HepG2 (cell line): ENCODE measurements at regions not wholly inside any gene's neighbourhood (a gene's known extent, or its start where the extent isn't known, plus 50 kb on each side); places are given as distances from the start of the nearest gene placed in this dataset.

Source experiments
- ATAC-seq: fragments of 200-7000 bp; cut with Tn5 transposase; 3 replicates; pipeline ENCODE4 v1.9.1; 2020; ENCODE audit warnings: mild to moderate bottlenecking, moderate library complexity
- BruUV-seq: library from RNA; stranded (reverse); fragments of 400-500 nt; replicated peaks from 2 replicates; lab custom pipeline; 2021; lab: Mats Ljungman, UMichigan
- CTCF ChIA-PET: fragments of 300-600 bp; formaldehyde crosslinking; extraction: SDS; loops from one replicate; lab custom pipeline; 2021; ENCODE audit warnings: low total read pairs, inconsistent platforms, low intra/inter-chr PET ratio; lab: Yijun Ruan, JAX
- POLR2A ChIA-PET: fragments of 350-600 bp; sonication (Branson Sonifier 250); formaldehyde crosslinking; loops from one replicate; lab custom pipeline; 2020; ENCODE audit warnings: antibody characterized with exemption, inconsistent platforms; lab: Yijun Ruan, JAX
- DNase-seq: peaks from one replicate; pipeline ENCODE4 v3.0.0-alpha.2; 2015; ENCODE audit warnings: low spot score
- FAIRE-seq: peaks from 3 replicates; lab custom pipeline; 2011; peaks lifted over from hg19 to GRCh38; lab: Jason Lieb, UNC
- H2AFZ ChIP-seq: one replicate; pipeline ENCODE4 v1.6.1; 2011; ENCODE audit warnings: low read length, inconsistent platforms
- H3K27ac ChIP-seq: fragments of 300-600 bp; 3 replicates; pipeline ENCODE4 v1.8.0; 2011; ENCODE audit warnings: mixed run types, mild to moderate bottlenecking, mixed read lengths, low read length, inconsistent platforms; ENCODE audit not compliant: insufficient read depth; ENCODE audit errors: extremely low read length
- H3K27me3 ChIP-seq, 2 experiments: fragments of 200-600 bp in 1 of 2; 2 replicates in 1 of 2; 3 replicates in 1 of 2; pipeline versions ENCODE4 v1.6.0 to v1.8.0; 2011; ENCODE audit warnings: low read length in 2 of 2, mild to moderate bottlenecking in 2 of 2, moderate library complexity in 2 of 2, inconsistent platforms in 1 of 2; ENCODE audit not compliant: insufficient read depth in 2 of 2, control insufficient read depth in 1 of 2
- H3K36me3 ChIP-seq, 2 experiments: fragments of 200-600 bp in 1 of 2; replicated peaks in 1 of 2; 2 replicates in 1 of 2; 3 replicates in 1 of 2; pipeline versions ENCODE4 v1.5.1 to v1.8.0; 2011; ENCODE audit warnings: low read length in 2 of 2, inconsistent platforms in 1 of 2; ENCODE audit not compliant: insufficient read depth in 2 of 2, control insufficient read depth in 1 of 2
- H3K4me1 ChIP-seq: 2 replicates; pipeline ENCODE4 v1.5.1; 2012; ENCODE audit warnings: low read length, inconsistent platforms; ENCODE audit not compliant: insufficient read depth
- H3K4me2 ChIP-seq: 2 replicates; pipeline ENCODE4 v1.6.0; 2011; ENCODE audit warnings: low read depth, low read length, inconsistent platforms
- H3K4me3 ChIP-seq, 3 experiments: fragments of 200-600 bp in 1 of 3; sonication (generic), shearing (Covaris generic) in 1 of 3; replicated peaks in 1 of 3; 2 replicates each; pipeline ENCODE4 v1.5.1; 2011 to 2016; ENCODE audit warnings: low read length in 3 of 3, inconsistent platforms in 2 of 3, low read depth in 2 of 3, mild to moderate bottlenecking in 2 of 3, control low read depth in 1 of 3, mixed read lengths in 1 of 3; ENCODE audit not compliant: insufficient read depth in 1 of 3
- H3K79me2 ChIP-seq: one replicate; pipeline ENCODE4 v1.6.1; 2011; ENCODE audit warnings: low read length, inconsistent platforms; ENCODE audit not compliant: insufficient read depth
- H3K9ac ChIP-seq: 2 replicates; pipeline ENCODE4 v1.6.0; 2011; ENCODE audit warnings: mild to moderate bottlenecking, low read depth, low read length, inconsistent platforms; ENCODE audit not compliant: insufficient read depth
- H3K9me3 ChIP-seq: 2 replicates; pipeline ENCODE4 v1.5.1; 2012; ENCODE audit warnings: mild to moderate bottlenecking, low read length
- H4K20me1 ChIP-seq: 2 replicates; pipeline ENCODE4 v1.6.0; 2011; ENCODE audit warnings: inconsistent platforms, mild to moderate bottlenecking, low read length, moderate library complexity; ENCODE audit not compliant: insufficient read depth
- FOXA3 ChIP-seq: IDR thresholded peaks from 2 replicates; pipeline ENCODE4 v1.6.1; 2016; ENCODE audit warnings: missing genetic modification reagents, missing compliant biosample characterization
- KMT2B ChIP-seq: IDR thresholded peaks from 2 replicates; pipeline ENCODE4 v1.6.1; 2016; ENCODE audit warnings: missing genetic modification reagents, missing compliant biosample characterization
- LCORL ChIP-seq, 2 experiments: fragments of 450-650 bp in 1 of 2; sonication (generic) in 1 of 2; formaldehyde crosslinking in 1 of 2; IDR thresholded peaks; 2 replicates each; pipeline versions ENCODE4 v1.5.0 to v1.6.1; 2017 to 2020; ENCODE audit warnings: antibody characterized with exemption in 1 of 2, missing genetic modification reagents in 1 of 2
- MYC ChIP-seq: sonication (generic); formaldehyde crosslinking; IDR thresholded peaks from 2 replicates; pipeline ENCODE4 v1.9.0; 2021; ENCODE audit warnings: missing genetic modification reagents, borderline replicate concordance
- NCOA2 ChIP-seq: sonication (generic); formaldehyde crosslinking; IDR thresholded peaks from 2 replicates; pipeline ENCODE4 v1.8.0; 2022; ENCODE audit warnings: inconsistent platforms
- RFXANK ChIP-seq: IDR thresholded peaks from 2 replicates; pipeline ENCODE4 v1.6.1; 2016
- ZKSCAN1 ChIP-seq: fragments of 150-350 bp; IDR thresholded peaks from 2 replicates; pipeline ENCODE4 v1.6.1; 2014; ENCODE audit warnings: low read length
- ZNF292 ChIP-seq: sonication (generic); formaldehyde crosslinking; IDR thresholded peaks from 2 replicates; pipeline ENCODE4 v1.8.1; 2022; ENCODE audit warnings: mild to moderate bottlenecking, low read depth, missing genetic modification reagents, borderline replicate concordance
- ZNF382 ChIP-seq: sonication (generic); formaldehyde crosslinking; IDR thresholded peaks from 2 replicates; pipeline ENCODE4 v1.5.0; 2020; ENCODE audit warnings: missing genetic modification reagents, mild to moderate bottlenecking, borderline replicate concordance
- ZNF652 ChIP-seq: IDR thresholded peaks from 2 replicates; pipeline ENCODE4 v1.6.1; 2016; ENCODE audit warnings: low read depth, borderline replicate concordance
- ZNF672 ChIP-seq: sonication (generic); formaldehyde crosslinking; IDR thresholded peaks from 2 replicates; pipeline ENCODE4 v1.8.1; 2022; ENCODE audit warnings: missing genetic modification reagents
- ZNF816 ChIP-seq: sonication (generic); formaldehyde crosslinking; IDR thresholded peaks from 2 replicates; pipeline ENCODE4 v1.8.0; 2022; ENCODE audit warnings: missing genetic modification reagents, mild to moderate bottlenecking, borderline replicate concordance
- WGBS: methylation state at CpG from one replicate; pipeline ENCODE4 v1.1.6; 2017; ENCODE audit warnings: low lambda C conversion rate; 5-methylcytosine and 5-hydroxymethylcytosine counted together
- in situ Hi-C: cut with HindIII; loops from 2 replicates; pipeline ENCODE4 v1.10.0; 2017; ENCODE audit warnings: low pct_unique_long_range_greater_than_20kb; ENCODE audit not compliant: extremely low pct_ligation_motif_present
- intact Hi-C: fragments of 100-400 bp; cut with micrococcal nuclease; formaldehyde crosslinking; loops from one replicate; pipeline ENCODE4 v1.10.0; 2022; ENCODE audit not compliant: unreplicated experiment
- TF ChIP-seq, protein P1 (sequence below): sonication (generic); formaldehyde crosslinking; IDR thresholded peaks from 2 replicates; pipeline ENCODE4 v1.5.1; 2020; ENCODE audit warnings: missing genetic modification reagents, mild to moderate bottlenecking, borderline replicate concordance
- TF ChIP-seq, protein P2 (sequence below): sonication (generic); formaldehyde crosslinking; IDR thresholded peaks from 2 replicates; pipeline ENCODE4 v1.5.0; 2020; ENCODE audit warnings: mild to moderate bottlenecking, missing genetic modification reagents

- no peak for TF ChIP-seq ZNF672
- TF ChIP-seq, protein P1, sequence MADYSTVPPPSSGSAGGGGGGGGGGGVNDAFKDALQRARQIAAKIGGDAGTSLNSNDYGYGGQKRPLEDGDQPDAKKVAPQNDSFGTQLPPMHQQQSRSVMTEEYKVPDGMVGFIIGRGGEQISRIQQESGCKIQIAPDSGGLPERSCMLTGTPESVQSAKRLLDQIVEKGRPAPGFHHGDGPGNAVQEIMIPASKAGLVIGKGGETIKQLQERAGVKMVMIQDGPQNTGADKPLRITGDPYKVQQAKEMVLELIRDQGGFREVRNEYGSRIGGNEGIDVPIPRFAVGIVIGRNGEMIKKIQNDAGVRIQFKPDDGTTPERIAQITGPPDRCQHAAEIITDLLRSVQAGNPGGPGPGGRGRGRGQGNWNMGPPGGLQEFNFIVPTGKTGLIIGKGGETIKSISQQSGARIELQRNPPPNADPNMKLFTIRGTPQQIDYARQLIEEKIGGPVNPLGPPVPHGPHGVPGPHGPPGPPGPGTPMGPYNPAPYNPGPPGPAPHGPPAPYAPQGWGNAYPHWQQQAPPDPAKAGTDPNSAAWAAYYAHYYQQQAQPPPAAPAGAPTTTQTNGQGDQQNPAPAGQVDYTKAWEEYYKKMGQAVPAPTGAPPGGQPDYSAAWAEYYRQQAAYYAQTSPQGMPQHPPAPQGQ (CRISPR knock-in tag), result no peak
- TF ChIP-seq ZNF292 (CRISPR knock-in tag), result no peak
- TF ChIP-seq LCORL (IDR thresholded peaks at IDR 0.05), result no peak
- no peak for TF ChIP-seq LCORL (CRISPR knock-in tag; IDR thresholded peaks at IDR 0.05)
- TF ChIP-seq ZNF652 (CRISPR knock-in tag), result no peak
- no peak for TF ChIP-seq FOXA3 (CRISPR knock-in tag)
- no peak for TF ChIP-seq RFXANK (CRISPR knock-in tag)
- TF ChIP-seq ZKSCAN1, result no peak
- TF ChIP-seq, all 625 proteins: peak for 0
Measured at GRCh38 chrX:25527156-25527555, 511.4 kb upstream of the ARX start (continued).

- TF ChIP-seq, protein P2, sequence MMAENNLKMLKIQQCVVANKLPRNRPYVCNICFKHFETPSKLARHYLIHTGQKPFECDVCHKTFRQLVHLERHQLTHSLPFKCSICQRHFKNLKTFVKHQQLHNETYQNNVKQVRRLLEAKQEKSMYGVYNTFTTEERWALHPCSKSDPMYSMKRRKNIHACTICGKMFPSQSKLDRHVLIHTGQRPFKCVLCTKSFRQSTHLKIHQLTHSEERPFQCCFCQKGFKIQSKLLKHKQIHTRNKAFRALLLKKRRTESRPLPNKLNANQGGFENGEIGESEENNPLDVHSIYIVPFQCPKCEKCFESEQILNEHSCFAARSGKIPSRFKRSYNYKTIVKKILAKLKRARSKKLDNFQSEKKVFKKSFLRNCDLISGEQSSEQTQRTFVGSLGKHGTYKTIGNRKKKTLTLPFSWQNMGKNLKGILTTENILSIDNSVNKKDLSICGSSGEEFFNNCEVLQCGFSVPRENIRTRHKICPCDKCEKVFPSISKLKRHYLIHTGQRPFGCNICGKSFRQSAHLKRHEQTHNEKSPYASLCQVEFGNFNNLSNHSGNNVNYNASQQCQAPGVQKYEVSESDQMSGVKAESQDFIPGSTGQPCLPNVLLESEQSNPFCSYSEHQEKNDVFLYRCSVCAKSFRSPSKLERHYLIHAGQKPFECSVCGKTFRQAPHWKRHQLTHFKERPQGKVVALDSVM (CRISPR knock-in tag), result no peak
- no peak for TF ChIP-seq KMT2B (CRISPR knock-in tag)
- no peak for TF ChIP-seq NCOA2
- TF ChIP-seq MYC, result no peak
- no peak for TF ChIP-seq ZNF816 (CRISPR knock-in tag)
- TF ChIP-seq ZNF382 (CRISPR knock-in tag), result no peak
- TF ChIP-seq, all 625 proteins: peak for 0
- BruUV-seq, result no TSS peak
- ATAC-seq, result no peak
- H3K4me2 ChIP-seq, result no peak overlapping the region
- no peak overlapping the region for H3K4me3 ChIP-seq
- in situ Hi-C loops, result no loop called here
- CTCF ChIA-PET, result no interaction called here
- no peaks in the 10 kb centered on the region for H3K79me2 ChIP-seq
- DNase-seq, result no peak
- no peak overlapping the region for H3K9ac ChIP-seq
- POLR2A ChIA-PET, result no interaction called here
- no peaks in the 10 kb centered on the region for H3K27me3 ChIP-seq
- no peaks in the 10 kb centered on the region for H4K20me1 ChIP-seq
- no peak for FAIRE-seq
- H3K36me3 ChIP-seq, result no peaks in the 10 kb centered on the region
- H3K9me3 ChIP-seq, result no peaks in the 10 kb centered on the region
- H3K4me1 ChIP-seq, result peaks cover 21% of the 10 kb centered on the region
- intact Hi-C loops, result no loop called here
- WGBS, result 9% methylated on average over 1 of the region's 3 CpGs
- H3K27ac ChIP-seq, result no peak overlapping the region
- H2AFZ ChIP-seq, result no peak overlapping the region
Measured at GRCh38 chrX:25527596-25527995, 511.8 kb upstream of the ARX start.
